ENCODE measurements at regions not wholly inside any gene's neighbourhood (a gene's known extent, or its start where the extent isn't known, plus 50 kb on each side); places are given as distances from the start of the nearest gene placed in this dataset.
"Not testable (repeated sequence)": the region's sequence is repeated elsewhere in the genome, so short reads cannot be mapped to it uniquely, and the experiment has no call there.

- not testable (repeated sequence) for DNase-seq
Measured at GRCh38 chr22:22117864-22118544, 126.6 kb upstream of the VPREB1 start.

- DNase-seq, result not testable (repeated sequence)
Measured at GRCh38 chr22:22116997-22117770, 127.4 kb upstream of the VPREB1 start.

- DNase-seq, result no peak
Measured at GRCh38 chr22:22113701-22114100, 130.9 kb upstream of the VPREB1 start.

GRCh38 chr22:22112533-22113294, 130.1 kb upstream of the TOP3B start:
- DNase-seq, result no peak

GRCh38 chr22:22111983-22112382, 129.4 kb upstream of the TOP3B start:
- DNase-seq, result no peak

- no peak for DNase-seq
Measured at GRCh38 chr22:22111267-22111751, 128.7 kb upstream of the TOP3B start.

- peak; percentile 4 for DNase-seq
Measured at GRCh38 chr22:22110548-22111266, 128.1 kb upstream of the TOP3B start.

- no peak for DNase-seq
Measured at GRCh38 chr22:22109693-22110466, 127.3 kb upstream of the TOP3B start.

GRCh38 chr22:22106855-22107254, 124.3 kb upstream of the TOP3B start:
- no peak for DNase-seq

GRCh38 chr22:22105364-22105763, 122.8 kb upstream of the TOP3B start:
- no peak for DNase-seq

GRCh38 chr22:22103078-22103875, 120.7 kb upstream of the TOP3B start:
- DNase-seq, result no peak

- DNase-seq, result no peak
Measured at GRCh38 chr22:22099833-22100812, 117.5 kb upstream of the TOP3B start.

- DNase-seq, result no peak
Measured at GRCh38 chr22:22099194-22099486, 116.6 kb upstream of the TOP3B start.

- DNase-seq, result no peak
Measured at GRCh38 chr22:22098457-22099193, 116.0 kb upstream of the TOP3B start.

GRCh38 chr22:22097727-22098228, 115.2 kb upstream of the TOP3B start:
- no peak for DNase-seq

- no peak for DNase-seq
Measured at GRCh38 chr22:22094921-22095320, 112.3 kb upstream of the TOP3B start.

- DNase-seq, result no peak
Measured at GRCh38 chr22:22094514-22094913, 111.9 kb upstream of the TOP3B start.

- DNase-seq, result no peak
Measured at GRCh38 chr22:22093743-22094142, 111.2 kb upstream of the TOP3B start.

- no peak for DNase-seq
Measured at GRCh38 chr22:22092974-22093373, 110.4 kb upstream of the TOP3B start.

Measured in NCI-H1092 treated with DMSO at 0.1 percent for 48 hours (cell line).